ENCODE measurements at regions not wholly inside any gene's neighbourhood (a gene's known extent, or its start where the extent isn't known, plus 50 kb on each side); places are given as distances from the start of the nearest gene placed in this dataset.
A peak's percentile ranks its signal among the peaks of the same experiment; 100 is the strongest.

DNA sequence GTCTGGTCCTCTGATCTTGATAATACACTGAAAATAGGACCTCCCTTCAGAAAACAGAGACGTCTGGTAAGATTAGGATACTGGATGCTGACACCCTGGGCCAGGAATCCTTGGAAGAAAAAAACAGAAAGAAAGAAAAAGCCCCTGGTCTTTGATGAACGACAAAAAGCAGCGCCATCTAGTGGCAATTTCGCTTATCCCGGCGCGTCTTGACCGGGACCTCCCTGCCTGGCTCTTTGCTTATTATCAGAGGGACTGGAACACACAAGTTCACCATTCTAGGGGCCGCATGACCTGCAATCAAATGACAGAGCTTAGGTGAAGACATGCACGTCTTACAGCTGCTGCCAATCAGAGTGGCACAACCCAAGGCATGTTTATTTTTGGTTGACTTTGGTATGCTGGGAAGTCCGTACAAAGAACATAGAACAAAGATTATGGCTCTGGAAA, 114.9 kb upstream of the NFIB start:
- peak; percentile 95 for DNase-seq

DNA sequence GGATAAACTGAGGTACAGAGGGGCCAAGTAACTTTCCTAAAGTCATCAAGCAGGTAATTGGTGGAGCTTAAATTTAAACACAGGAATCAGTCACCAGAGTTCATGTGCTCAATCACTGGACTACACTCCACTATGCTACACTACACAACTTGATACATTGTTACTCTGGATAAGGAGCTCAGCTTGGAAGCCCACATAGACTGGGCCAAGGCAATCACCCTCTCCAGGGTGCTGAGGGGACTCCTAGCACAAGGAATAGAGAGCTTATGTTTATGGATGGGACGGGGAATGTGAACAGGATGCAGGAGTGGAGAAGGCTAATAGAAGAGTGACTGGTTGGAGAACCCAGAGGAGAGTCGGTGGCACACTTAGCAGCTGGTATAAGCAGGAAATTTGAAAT, 113.5 kb upstream of the NFIB start:
- no peak for DNase-seq

DNA sequence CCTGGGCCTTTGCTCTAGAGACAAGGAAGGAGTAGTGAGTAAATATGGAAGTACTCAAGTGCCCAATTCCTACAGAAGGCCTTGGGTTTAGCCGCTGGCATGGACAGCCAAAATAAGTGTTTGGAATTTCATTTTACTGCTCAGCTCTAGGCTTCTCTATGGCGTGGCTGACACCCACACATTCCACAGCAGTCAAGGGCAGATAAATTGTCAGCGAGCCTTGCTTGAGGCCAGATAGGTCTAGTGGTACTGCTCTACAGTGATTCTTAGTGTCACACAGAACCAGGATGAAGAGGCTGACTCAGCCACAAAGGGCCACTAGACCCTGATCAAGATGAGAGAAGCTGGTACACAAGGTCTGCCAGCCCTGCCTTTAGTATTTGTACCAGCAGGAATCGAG, 111.0 kb upstream of the NFIB start:
- no peak for DNase-seq

GRCh38 chr9:14424289-14424688, 110.3 kb upstream of the NFIB start:
- no peak for DNase-seq

GRCh38 chr9:14423815-14424261, 109.9 kb upstream of the NFIB start:
- no peak for DNase-seq

- no peak for DNase-seq
Observed at GRCh38 chr9:14421291-14421690, 107.3 kb upstream of the NFIB start.

GRCh38 chr9:14418941-14419937, 105.3 kb upstream of the NFIB start:
- peak; percentile 82 for DNase-seq

DNA sequence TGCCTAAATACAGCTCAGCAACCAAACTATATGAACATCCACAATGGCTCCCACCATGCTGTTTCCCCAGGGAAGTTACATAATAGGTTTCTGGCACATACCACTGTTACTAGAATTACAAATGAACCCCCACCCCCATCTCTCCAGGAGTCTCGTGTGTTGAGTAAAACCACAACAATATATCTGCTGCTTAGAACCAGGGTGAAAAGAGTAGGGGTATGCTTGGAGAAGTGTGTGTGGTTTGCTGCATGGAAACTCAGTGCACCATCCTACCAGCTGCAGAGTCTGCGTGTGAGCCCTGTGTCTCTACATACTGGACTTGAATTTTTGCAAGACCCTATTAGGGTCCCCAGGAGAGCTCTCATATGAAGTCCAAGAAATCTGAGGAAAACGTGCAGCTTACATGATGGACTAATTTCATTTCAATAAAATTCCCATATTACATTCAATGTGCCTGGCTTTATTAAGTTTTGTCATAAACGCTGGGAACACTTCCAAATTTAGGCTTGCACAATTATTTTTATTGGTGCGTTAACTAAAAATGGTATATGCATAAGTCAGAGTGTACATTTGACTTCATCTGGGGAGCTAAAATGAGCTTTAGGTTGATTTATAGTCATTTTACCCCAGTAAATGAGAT, 104.5 kb upstream of the NFIB start:
- peak; percentile 61 for DNase-seq

GRCh38 chr9:14417237-14417636, 103.3 kb upstream of the NFIB start:
- no peak for DNase-seq

DNA sequence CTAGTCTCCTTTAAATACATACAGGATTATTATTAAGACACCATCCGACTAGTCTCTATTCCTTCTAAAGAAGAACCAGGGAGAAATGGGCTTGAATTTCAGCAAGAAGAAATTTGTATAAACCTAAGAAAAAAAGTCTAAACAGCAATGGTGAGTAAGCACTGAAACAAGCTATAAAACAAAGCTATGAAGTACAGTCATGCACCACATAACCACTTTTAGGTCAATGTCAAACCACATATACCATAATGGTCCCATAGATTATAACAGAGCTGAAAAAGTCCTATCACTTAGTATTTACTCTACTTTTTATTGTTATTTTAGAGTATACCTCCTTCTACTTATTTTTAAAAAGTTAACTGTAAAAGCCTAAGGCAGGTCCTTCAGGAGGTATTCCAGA, 102.0 kb upstream of the NFIB start:
- no peak for DNase-seq

DNA sequence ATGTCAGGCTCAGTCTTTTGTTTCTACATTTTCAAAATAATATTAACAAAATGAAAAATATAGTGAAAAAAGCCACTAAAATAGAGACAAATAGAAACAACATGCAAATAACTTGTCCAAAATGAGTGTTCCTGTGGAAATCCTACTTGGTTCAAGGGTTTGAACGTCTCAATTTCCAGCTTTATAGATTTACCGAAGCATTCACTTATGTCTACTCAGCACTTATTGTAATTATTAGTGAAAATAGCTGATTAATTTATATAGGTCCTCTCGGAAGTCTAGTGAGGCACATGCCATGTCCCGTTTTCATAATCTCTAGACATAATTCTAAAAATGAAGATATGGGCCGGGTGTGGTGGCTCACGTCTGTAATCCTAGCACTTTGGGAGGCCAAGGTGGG, 99.9 kb upstream of the NFIB start:
- no peak for DNase-seq

DNA sequence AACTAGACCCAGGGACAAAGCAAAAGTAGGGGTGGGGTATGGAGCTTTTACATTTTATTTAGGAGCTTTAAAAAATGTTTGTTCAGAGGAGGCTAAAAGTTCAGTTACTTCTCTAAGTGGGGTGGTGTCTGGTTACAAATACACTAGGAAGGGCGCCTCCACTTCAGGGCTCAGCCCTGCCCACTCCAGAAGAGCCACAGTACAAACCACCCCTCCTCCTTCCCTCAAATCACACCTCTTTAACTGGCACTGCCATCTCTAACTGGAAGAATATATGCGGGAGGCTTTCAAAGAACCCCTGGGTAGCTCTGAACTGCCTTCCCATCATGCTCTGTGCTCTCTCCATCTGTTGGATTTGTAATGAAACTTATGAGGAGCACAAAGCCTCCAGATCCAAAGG, 98.8 kb upstream of the NFIB start:
- DNase-seq: no peak

GRCh38 chr9:14406463-14406862, 92.5 kb upstream of the NFIB start:
- no peak for DNase-seq

DNA sequence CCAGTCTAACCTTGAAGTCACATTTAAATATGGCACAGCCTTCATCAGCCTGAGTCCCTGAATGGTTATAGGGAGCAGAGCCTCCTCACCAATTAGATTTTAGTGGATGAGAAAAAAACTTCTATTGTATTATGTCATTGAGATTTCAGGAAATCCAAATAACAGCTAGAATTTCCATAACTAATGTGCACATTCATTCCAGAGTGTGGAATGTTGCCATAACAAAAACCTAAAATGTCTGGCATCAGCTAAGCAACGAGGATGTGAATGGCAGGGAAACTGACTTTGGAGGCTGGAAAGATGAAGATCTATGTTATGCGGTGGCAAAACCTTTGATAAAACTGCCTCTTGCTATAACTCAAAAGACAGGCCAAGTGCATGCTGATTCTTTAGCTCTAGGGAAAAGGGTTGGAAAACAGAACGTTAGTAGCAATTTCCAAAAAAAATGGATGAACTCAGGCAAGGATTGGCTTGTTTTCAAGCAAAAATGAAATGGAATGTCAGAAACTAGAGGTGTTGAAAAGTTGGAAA, 91.3 kb upstream of the NFIB start:
- no peak for DNase-seq

GRCh38 chr9:14403081-14403480, 89.1 kb upstream of the NFIB start:
- no peak for DNase-seq

GRCh38 chr9:14402583-14402982, 88.6 kb upstream of the NFIB start:
- peak; percentile 51 for DNase-seq

DNA sequence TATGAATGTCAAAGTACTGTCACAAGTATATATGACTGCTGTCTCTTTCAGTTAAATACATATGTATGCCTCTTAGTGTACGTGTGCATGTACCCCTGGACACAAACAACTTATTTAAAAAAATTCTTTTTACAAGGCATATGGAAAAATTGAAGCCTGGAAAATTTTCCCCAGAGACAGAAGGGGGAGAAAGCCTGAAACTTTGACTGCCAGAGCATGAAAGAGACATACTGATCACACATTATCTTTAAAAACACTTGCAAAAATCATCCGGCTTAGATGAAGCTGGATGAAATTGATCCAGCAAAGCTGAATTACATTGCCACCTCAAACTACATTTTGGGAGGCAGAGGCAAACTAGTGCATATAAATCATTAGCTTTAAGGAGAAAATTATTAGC, 88.0 kb upstream of the NFIB start:
- DNase-seq: no peak

GRCh38 chr9:14400658-14400995, 86.7 kb upstream of the NFIB start:
- peak; percentile 83 for DNase-seq

GRCh38 chr9:14399756-14400657, 86.1 kb upstream of the NFIB start:
- peak; percentile 38 for DNase-seq

GRCh38 chr9:14398473-14398872, 84.5 kb upstream of the NFIB start:
- no peak for DNase-seq

DNA sequence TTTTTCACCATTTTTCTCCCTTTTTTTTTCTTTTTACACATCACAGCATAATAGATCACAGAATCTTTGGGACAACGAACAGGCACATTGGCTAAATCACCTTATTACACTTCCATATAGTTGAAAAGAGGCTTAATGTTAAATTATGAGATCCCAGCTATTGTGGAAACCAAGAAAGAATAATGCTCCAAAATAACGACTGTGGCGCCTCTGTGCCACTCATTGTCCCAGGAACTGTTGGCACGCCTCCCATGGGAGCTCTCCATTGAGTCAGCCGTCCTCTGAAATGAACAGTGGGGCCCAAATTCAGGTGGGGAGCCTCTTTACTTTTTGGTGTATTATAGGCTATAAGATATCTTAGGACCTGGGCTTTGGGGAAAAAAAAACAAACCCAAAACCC, 82.2 kb upstream of the NFIB start:
- DNase-seq: no peak
